ENCODE measurements at regions not wholly inside any gene's neighbourhood (a gene's known extent, or its start where the extent isn't known, plus 50 kb on each side); places are given as distances from the start of the nearest gene placed in this dataset.

DNA sequence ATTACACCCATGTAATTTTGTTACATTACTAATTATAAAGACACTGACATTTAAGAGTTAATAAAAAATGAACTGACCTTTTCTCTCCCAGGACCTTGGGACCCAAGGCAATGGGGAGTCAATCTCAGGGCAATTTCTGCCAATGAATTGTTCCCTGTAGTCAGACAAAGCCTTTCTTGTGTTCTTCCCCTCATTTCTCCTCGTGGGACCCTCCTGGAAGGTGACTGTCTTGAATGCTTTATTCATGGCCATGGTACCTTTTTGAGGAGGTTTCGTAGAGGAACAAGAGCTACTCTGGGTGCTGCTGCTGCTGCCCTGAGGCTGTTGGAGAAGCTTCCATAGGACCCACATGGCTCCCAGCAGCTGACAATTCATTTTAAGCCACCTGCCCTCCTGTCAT lies 190.3 kb downstream of the SNX18 start:
- Histone ChIP-seq H3K9me3 (ENCODE audit: control insufficient read depth, insufficient read depth, low read depth, low read length) (no peaks in the 10 kb centered on the region), H3K27ac (ENCODE audit: low read depth, low read length) (no peak overlapping the region), H3K4me3 (ENCODE audit: low read depth, low read length) (no peak overlapping the region), H3K36me3 (ENCODE audit: control insufficient read depth, insufficient read depth, low read length) (no peaks in the 10 kb centered on the region), H3K4me1 (ENCODE audit: control insufficient read depth, insufficient read depth, low read length) (peaks cover 10% of the 10 kb centered on the region), H3K9ac (ENCODE audit: low read length) (no peak overlapping the region), H3K27me3 (ENCODE audit: control insufficient read depth, insufficient read depth, low read length) (no peaks in the 10 kb centered on the region)

DNA sequence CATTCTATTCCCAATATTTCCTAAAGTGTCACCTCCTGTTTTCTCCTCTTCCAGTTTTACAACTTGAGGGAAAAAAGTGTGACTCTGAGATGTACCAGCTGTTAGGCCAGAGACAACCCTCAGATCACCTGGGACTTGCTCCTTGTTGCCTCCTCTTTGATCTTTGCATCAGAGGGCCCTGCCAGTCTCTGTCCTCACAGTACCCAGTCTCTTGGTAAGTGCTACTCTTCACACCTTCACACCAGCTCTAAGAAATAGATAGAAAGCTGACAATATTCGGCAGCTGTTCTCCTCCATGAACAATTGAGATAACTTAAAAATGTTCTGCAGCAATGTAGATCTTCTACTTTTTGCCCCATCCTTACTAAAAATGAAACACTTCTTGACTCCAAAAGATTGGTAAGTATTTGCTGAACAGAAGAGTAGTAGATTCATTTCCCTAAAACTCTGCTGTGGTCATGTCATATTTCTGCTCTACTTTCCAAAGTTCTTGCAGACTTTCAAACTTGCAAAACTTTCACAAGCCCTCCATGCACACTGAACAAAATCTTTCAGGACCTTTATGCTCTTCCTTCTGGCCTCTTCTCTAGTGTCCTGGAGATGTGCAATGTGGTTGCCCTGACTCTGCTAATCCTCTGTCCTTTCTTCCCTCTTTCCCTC lies 188.6 kb downstream of the SNX18 start:
- H3K4me3 ChIP-seq (ENCODE audit: low read depth, low read length): no peak overlapping the region
- no peak overlapping the region for H3K9ac ChIP-seq (ENCODE audit: low read length)
- H3K4me1 ChIP-seq (ENCODE audit: control insufficient read depth, insufficient read depth, low read length): peaks cover 10% of the 10 kb centered on the region
- no peaks in the 10 kb centered on the region for H3K27me3 ChIP-seq (ENCODE audit: control insufficient read depth, insufficient read depth, low read length)
- no peak overlapping the region for H3K27ac ChIP-seq (ENCODE audit: low read depth, low read length)
- no peaks in the 10 kb centered on the region for H3K9me3 ChIP-seq (ENCODE audit: control insufficient read depth, insufficient read depth, low read depth, low read length)
- no peaks in the 10 kb centered on the region for H3K36me3 ChIP-seq (ENCODE audit: control insufficient read depth, insufficient read depth, low read length)

- Histone ChIP-seq H3K9me3 (ENCODE audit: control insufficient read depth, insufficient read depth, low read depth, low read length) (no peaks in the 10 kb centered on the region), H3K9ac (ENCODE audit: low read length) (no peak overlapping the region), H3K27me3 (ENCODE audit: control insufficient read depth, insufficient read depth, low read length) (no peaks in the 10 kb centered on the region), H3K4me3 (ENCODE audit: low read depth, low read length) (no peak overlapping the region), H3K27ac (ENCODE audit: low read depth, low read length) (no peak overlapping the region), H3K36me3 (ENCODE audit: control insufficient read depth, insufficient read depth, low read length) (no peaks in the 10 kb centered on the region), H3K4me1 (ENCODE audit: control insufficient read depth, insufficient read depth, low read length) (peaks cover 10% of the 10 kb centered on the region)
Measured at GRCh38 chr5:54704825-54705224, 187.3 kb downstream of the SNX18 start.

DNA sequence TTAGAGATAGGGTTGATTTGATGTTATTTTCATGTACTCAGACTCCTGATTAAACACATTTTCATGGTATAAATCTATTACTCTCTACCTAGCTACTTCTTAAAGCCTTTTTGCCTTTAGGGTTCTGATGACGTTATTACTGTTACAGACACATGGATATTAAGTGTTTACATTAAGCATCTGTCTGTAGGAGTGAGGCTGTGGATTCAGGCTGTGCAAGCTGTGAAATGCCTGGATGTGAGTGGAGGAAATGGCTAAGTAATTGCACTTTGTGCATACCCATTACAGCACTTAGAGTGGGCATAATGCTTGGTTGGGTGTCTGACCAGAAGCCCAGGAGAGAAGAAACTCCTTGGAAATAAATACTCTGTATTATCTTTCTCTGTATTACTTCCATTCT lies 186.8 kb downstream of the SNX18 start:
- no peaks in the 10 kb centered on the region for H3K36me3 ChIP-seq (ENCODE audit: control insufficient read depth, insufficient read depth, low read length)
- H3K9ac ChIP-seq (ENCODE audit: low read length): no peak overlapping the region
- peaks cover 10% of the 10 kb centered on the region for H3K4me1 ChIP-seq (ENCODE audit: control insufficient read depth, insufficient read depth, low read length)
- H3K27me3 ChIP-seq (ENCODE audit: control insufficient read depth, insufficient read depth, low read length): no peaks in the 10 kb centered on the region
- no peaks in the 10 kb centered on the region for H3K9me3 ChIP-seq (ENCODE audit: control insufficient read depth, insufficient read depth, low read depth, low read length)
- no peak overlapping the region for H3K4me3 ChIP-seq (ENCODE audit: low read depth, low read length)
- H3K27ac ChIP-seq (ENCODE audit: low read depth, low read length): no peak overlapping the region

- Histone ChIP-seq H3K9me3 (ENCODE audit: control insufficient read depth, insufficient read depth, low read depth, low read length) (no peaks in the 10 kb centered on the region), H3K27ac (ENCODE audit: low read depth, low read length) (no peak overlapping the region), H3K9ac (ENCODE audit: low read length) (no peak overlapping the region), H3K4me1 (ENCODE audit: control insufficient read depth, insufficient read depth, low read length) (peaks cover 10% of the 10 kb centered on the region), H3K36me3 (ENCODE audit: control insufficient read depth, insufficient read depth, low read length) (no peaks in the 10 kb centered on the region), H3K4me3 (ENCODE audit: low read depth, low read length) (no peak overlapping the region), H3K27me3 (ENCODE audit: control insufficient read depth, insufficient read depth, low read length) (no peaks in the 10 kb centered on the region)
Measured at GRCh38 chr5:54703565-54704255, 186.2 kb downstream of the SNX18 start.

- Histone ChIP-seq H3K36me3 (ENCODE audit: control insufficient read depth, insufficient read depth, low read length) (no peaks in the 10 kb centered on the region), H3K27ac (ENCODE audit: low read depth, low read length) (no peak overlapping the region), H3K9ac (ENCODE audit: low read length) (no peak overlapping the region), H3K27me3 (ENCODE audit: control insufficient read depth, insufficient read depth, low read length) (no peaks in the 10 kb centered on the region), H3K4me1 (ENCODE audit: control insufficient read depth, insufficient read depth, low read length) (peaks cover 10% of the 10 kb centered on the region), H3K9me3 (ENCODE audit: control insufficient read depth, insufficient read depth, low read depth, low read length) (no peaks in the 10 kb centered on the region), H3K4me3 (ENCODE audit: low read depth, low read length) (no peak overlapping the region)
Measured at GRCh38 chr5:54703133-54703532, 185.6 kb downstream of the SNX18 start.

DNA sequence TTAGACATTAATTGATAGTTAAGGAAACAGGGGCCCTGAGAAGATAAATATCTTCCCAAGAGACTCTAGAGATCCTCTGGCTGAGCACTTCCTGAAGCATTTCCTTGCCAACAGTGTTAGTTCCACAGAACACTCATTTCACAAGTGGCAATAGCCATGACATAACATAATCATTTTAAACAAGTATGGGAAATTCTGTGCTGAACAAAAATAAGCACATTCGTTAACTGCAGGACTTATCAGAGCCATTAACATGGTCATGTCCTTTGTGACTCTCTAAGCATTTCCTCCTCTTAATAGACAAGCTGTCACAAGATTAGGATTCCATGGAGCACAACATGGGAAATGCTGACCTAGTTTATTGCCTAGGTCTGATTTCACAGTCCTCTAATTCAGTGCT lies 184.9 kb downstream of the SNX18 start:
- Histone ChIP-seq H3K9me3 (ENCODE audit: control insufficient read depth, insufficient read depth, low read depth, low read length) (no peaks in the 10 kb centered on the region), H3K27me3 (ENCODE audit: control insufficient read depth, insufficient read depth, low read length) (no peaks in the 10 kb centered on the region), H3K4me3 (ENCODE audit: low read depth, low read length) (no peak overlapping the region), H3K9ac (ENCODE audit: low read length) (no peak overlapping the region), H3K27ac (ENCODE audit: low read depth, low read length) (no peak overlapping the region), H3K36me3 (ENCODE audit: control insufficient read depth, insufficient read depth, low read length) (no peaks in the 10 kb centered on the region), H3K4me1 (ENCODE audit: control insufficient read depth, insufficient read depth, low read length) (peaks cover 10% of the 10 kb centered on the region)

DNA sequence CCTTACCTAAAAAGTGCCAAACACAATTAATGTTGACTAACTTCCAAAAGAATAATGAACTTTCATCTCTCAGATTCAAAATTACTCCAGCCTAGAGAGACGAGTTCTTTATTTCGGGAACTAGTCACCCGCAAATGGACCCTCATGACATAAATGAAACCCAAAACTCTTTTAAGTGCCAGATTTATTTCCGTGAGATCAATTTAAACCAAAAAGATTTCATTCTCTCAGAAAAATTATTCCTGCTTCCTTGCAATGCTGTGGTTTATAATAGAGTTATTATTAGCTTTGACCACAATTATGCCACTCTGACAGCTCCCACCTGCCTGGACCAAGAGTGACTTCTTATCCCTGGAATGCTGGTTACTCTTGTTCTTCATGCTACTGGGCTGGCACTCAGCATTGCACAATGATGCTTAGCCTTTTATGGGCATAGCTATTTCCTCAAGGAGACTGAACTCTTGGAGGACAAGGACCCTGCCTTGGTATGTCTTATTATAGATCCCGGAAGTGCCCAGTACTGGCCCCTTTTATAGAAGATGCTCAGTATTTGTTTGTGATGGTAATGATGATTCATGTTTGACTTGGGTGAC lies 183.5 kb downstream of the SNX18 start:
- Histone ChIP-seq H3K9ac (ENCODE audit: low read length) (no peak overlapping the region), H3K27ac (ENCODE audit: low read depth, low read length) (no peak overlapping the region), H3K36me3 (ENCODE audit: control insufficient read depth, insufficient read depth, low read length) (no peaks in the 10 kb centered on the region), H3K9me3 (ENCODE audit: control insufficient read depth, insufficient read depth, low read depth, low read length) (no peaks in the 10 kb centered on the region), H3K4me3 (ENCODE audit: low read depth, low read length) (no peak overlapping the region), H3K4me1 (ENCODE audit: control insufficient read depth, insufficient read depth, low read length) (peaks cover 10% of the 10 kb centered on the region), H3K27me3 (ENCODE audit: control insufficient read depth, insufficient read depth, low read length) (no peaks in the 10 kb centered on the region)

- Histone ChIP-seq H3K27ac (ENCODE audit: low read depth, low read length) (no peak overlapping the region), H3K9me3 (ENCODE audit: control insufficient read depth, insufficient read depth, low read depth, low read length) (no peaks in the 10 kb centered on the region), H3K36me3 (ENCODE audit: control insufficient read depth, insufficient read depth, low read length) (no peaks in the 10 kb centered on the region), H3K27me3 (ENCODE audit: control insufficient read depth, insufficient read depth, low read length) (no peaks in the 10 kb centered on the region), H3K4me3 (ENCODE audit: low read depth, low read length) (no peak overlapping the region), H3K4me1 (ENCODE audit: control insufficient read depth, insufficient read depth, low read length) (no peaks in the 10 kb centered on the region), H3K9ac (ENCODE audit: low read length) (no peak overlapping the region)
Measured at GRCh38 chr5:54696931-54697330, 179.4 kb downstream of the SNX18 start.

DNA sequence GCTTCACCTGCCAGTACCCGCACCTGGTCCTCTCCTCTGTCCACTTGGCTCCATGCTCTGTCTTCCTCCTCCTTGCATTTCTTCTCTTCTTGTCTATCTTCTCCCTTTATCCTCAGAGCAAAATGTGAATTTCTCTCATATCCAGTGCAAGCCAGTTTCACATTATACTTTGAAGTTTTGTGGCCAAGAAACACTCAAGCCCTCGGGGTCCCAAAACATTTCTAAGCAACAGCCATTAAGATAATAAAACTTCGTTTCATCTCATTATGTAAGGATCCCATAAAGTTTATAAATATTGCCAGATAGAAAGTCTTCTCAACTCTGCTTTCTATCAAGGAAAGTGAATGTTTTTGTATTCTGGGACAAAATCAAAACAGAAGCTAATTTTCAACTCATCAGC lies 178.8 kb downstream of the SNX18 start:
- H3K9me3 ChIP-seq (ENCODE audit: control insufficient read depth, insufficient read depth, low read depth, low read length): no peaks in the 10 kb centered on the region
- no peaks in the 10 kb centered on the region for H3K27me3 ChIP-seq (ENCODE audit: control insufficient read depth, insufficient read depth, low read length)
- no peaks in the 10 kb centered on the region for H3K36me3 ChIP-seq (ENCODE audit: control insufficient read depth, insufficient read depth, low read length)
- no peaks in the 10 kb centered on the region for H3K4me1 ChIP-seq (ENCODE audit: control insufficient read depth, insufficient read depth, low read length)
- no peak overlapping the region for H3K27ac ChIP-seq (ENCODE audit: low read depth, low read length)
- no peak overlapping the region for H3K9ac ChIP-seq (ENCODE audit: low read length)
- no peak overlapping the region for H3K4me3 ChIP-seq (ENCODE audit: low read depth, low read length)

GRCh38 chr5:54695198-54695966 lies 177.8 kb downstream of the SNX18 start:
- H3K27me3 ChIP-seq (ENCODE audit: control insufficient read depth, insufficient read depth, low read length): no peaks in the 10 kb centered on the region
- no peaks in the 10 kb centered on the region for H3K36me3 ChIP-seq (ENCODE audit: control insufficient read depth, insufficient read depth, low read length)
- no peak overlapping the region for H3K27ac ChIP-seq (ENCODE audit: low read depth, low read length)
- no peak overlapping the region for H3K9ac ChIP-seq (ENCODE audit: low read length)
- H3K4me1 ChIP-seq (ENCODE audit: control insufficient read depth, insufficient read depth, low read length): no peaks in the 10 kb centered on the region
- no peaks in the 10 kb centered on the region for H3K9me3 ChIP-seq (ENCODE audit: control insufficient read depth, insufficient read depth, low read depth, low read length)
- no peak overlapping the region for H3K4me3 ChIP-seq (ENCODE audit: low read depth, low read length)

Measured in HUES6 (cell line).